NT2/D1 (cell line): ENCODE measurements at regions not wholly inside any gene's neighbourhood (a gene's known extent, or its start where the extent isn't known, plus 50 kb on each side); places are given as distances from the start of the nearest gene placed in this dataset.

Experiments
- DNase-seq: peaks from one replicate; pipeline ENCODE4 v3.0.0-alpha.2; 2011; ENCODE audit warnings: low read depth, low spot score
- H3K27me3 ChIP-seq: 2 replicates; pipeline ENCODE4 v1.6.0; 2011; ENCODE audit warnings: mild to moderate bottlenecking; ENCODE audit not compliant: insufficient read length, insufficient read depth
- H3K36me3 ChIP-seq: 2 replicates; pipeline ENCODE4 v1.6.1; 2011; ENCODE audit warnings: mild to moderate bottlenecking, low read length, mixed read lengths; ENCODE audit not compliant: insufficient read depth, insufficient read length
- H3K4me1 ChIP-seq: 2 replicates; pipeline ENCODE4 v1.5.1; 2011; ENCODE audit not compliant: insufficient read depth, insufficient read length
- H3K4me3 ChIP-seq: 2 replicates; pipeline ENCODE4 v1.5.1; 2011; ENCODE audit warnings: low read depth; ENCODE audit not compliant: insufficient read length
- H3K9ac ChIP-seq: 2 replicates; pipeline ENCODE4 v1.6.0; 2011; ENCODE audit warnings: low read depth; ENCODE audit not compliant: insufficient read length
- H3K9me3 ChIP-seq: 2 replicates; pipeline ENCODE4 v1.5.1; 2011; ENCODE audit warnings: mild to moderate bottlenecking, low read length; ENCODE audit not compliant: insufficient read depth
- SUZ12 ChIP-seq: IDR thresholded peaks from 2 replicates; pipeline ENCODE4 v1.6.1; 2011; ENCODE audit not compliant: insufficient read length, insufficient read depth; ENCODE audit errors: extremely low read depth
- YY1 ChIP-seq: IDR thresholded peaks from 2 replicates; pipeline ENCODE4 v1.6.1; 2011; ENCODE audit not compliant: insufficient read length, insufficient read depth
- ZNF274 ChIP-seq: IDR thresholded peaks from 2 replicates; pipeline ENCODE4 v1.6.1; 2011; ENCODE audit warnings: mild to moderate bottlenecking, low read depth, low read length

DNA sequence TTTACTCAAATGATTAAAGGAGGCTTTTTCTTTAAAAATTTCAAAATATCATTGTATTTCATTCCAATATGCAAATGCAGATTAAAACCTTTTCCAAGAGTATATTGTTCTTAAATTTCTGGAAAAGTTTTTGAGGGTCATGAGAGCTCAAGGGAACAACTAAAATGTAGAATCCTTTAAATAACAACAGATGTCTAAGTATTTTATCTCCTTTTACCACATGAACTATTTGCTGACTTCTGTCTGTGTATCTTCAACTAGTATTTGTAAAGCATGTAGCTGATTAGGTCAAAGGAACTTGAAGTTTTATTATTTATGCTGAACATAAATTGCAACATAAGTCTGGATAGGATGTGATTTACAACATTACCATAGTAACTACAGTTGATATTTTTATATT, 402.6 kb downstream of the CNTN6 start:
- H3K9ac ChIP-seq, result no peak overlapping the region
- H3K4me3 ChIP-seq, result no peak overlapping the region
- no peak for TF ChIP-seq YY1
- no peak for TF ChIP-seq ZNF274
- no peak for TF ChIP-seq SUZ12
- no peaks in the 10 kb centered on the region for H3K9me3 ChIP-seq
- H3K4me1 ChIP-seq, result no peaks in the 10 kb centered on the region
- no peak for DNase-seq
- no peaks in the 10 kb centered on the region for H3K27me3 ChIP-seq
- H3K36me3 ChIP-seq, result no peaks in the 10 kb centered on the region

DNA sequence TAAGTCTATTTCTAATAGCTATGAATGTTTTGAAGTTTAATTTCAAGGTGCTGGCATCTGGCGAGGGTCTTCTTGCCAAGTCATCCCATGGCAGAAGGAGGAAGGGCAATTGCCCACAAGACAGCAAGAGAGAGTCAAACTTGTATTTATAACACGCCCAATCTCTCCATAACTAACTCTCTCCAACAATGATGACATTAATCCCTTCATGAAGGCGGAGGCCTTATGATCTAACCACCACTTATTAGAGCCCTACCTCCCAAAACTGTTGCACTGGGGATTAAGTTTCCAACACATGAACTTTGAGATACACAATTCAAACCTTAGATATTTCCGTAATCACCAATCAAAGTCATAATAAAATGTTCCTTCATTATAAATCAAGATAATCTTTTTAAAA, 406.9 kb downstream of the CNTN6 start:
- no peak overlapping the region for H3K9ac ChIP-seq
- H3K4me1 ChIP-seq, result no peaks in the 10 kb centered on the region
- no peak for DNase-seq
- TF ChIP-seq YY1, result no peak
- TF ChIP-seq ZNF274, result no peak
- no peak for TF ChIP-seq SUZ12
- no peaks in the 10 kb centered on the region for H3K9me3 ChIP-seq
- H3K4me3 ChIP-seq, result no peak overlapping the region
- no peaks in the 10 kb centered on the region for H3K27me3 ChIP-seq
- H3K36me3 ChIP-seq, result no peaks in the 10 kb centered on the region

DNA sequence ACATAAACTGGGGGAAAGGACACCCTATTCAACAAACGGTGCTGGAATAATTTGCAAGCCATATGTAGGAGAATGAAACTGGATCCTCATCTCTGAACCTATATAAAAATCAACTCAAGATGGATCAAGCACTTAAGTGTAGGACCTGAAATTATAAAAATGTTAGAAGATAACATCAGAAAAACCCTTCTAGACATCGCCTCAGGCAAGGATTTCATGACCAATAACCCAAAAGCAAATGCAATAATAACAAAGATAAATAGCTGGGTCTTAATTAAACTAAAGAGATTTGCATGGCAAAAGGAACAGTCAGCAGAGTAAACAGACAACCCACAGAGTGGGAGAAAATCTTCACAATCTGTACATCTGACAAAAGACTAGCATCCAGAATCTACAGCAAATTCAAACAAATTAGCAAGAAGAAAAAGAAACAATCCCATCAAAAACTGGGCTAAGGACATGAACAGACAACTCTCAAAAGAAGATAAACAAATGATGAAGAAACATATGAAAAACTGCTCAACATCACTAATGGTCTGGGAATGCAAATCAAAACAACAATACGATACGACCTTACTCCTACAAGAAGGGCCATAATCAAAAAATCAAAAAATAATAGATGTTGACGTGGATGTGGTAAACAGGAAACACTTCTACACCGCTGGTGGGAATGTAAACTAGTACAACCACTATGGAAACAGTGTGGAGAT, 408.7 kb downstream of the CNTN6 start:
- H3K27me3 ChIP-seq, result no peaks in the 10 kb centered on the region
- DNase-seq, result no peak
- H3K4me3 ChIP-seq, result no peak overlapping the region
- no peaks in the 10 kb centered on the region for H3K36me3 ChIP-seq
- TF ChIP-seq SUZ12, result no peak
- no peak for TF ChIP-seq ZNF274
- no peak for TF ChIP-seq YY1
- H3K4me1 ChIP-seq, result no peaks in the 10 kb centered on the region
- no peaks in the 10 kb centered on the region for H3K9me3 ChIP-seq
- no peak overlapping the region for H3K9ac ChIP-seq

DNA sequence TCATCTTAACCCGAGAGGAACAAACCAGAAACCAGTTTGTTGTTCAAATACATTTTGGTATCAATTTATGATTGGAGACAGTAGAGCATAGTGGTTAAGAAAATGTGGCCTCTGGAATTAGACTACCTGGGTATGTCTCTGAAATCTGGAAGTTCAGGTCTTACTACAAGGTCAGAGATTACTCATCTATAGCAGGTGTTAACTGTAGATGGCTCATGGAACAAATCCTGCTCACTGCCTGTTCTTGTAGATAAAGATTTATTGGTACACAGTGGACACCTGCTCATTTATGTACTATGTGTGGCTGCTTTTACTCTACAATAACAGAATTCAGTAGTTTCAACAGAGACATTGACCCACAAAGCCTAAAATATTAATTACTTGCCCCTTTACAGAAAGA, 413.3 kb downstream of the CNTN6 start:
- no peak for TF ChIP-seq SUZ12
- no peak for TF ChIP-seq ZNF274
- TF ChIP-seq YY1, result no peak
- Histone ChIP-seq H3K36me3 (no peaks in the 10 kb centered on the region), H3K4me1 (no peaks in the 10 kb centered on the region), H3K9me3 (no peaks in the 10 kb centered on the region), H3K27me3 (no peaks in the 10 kb centered on the region), H3K4me3 (no peak overlapping the region), H3K9ac (no peak overlapping the region)
- no peak for DNase-seq

DNA sequence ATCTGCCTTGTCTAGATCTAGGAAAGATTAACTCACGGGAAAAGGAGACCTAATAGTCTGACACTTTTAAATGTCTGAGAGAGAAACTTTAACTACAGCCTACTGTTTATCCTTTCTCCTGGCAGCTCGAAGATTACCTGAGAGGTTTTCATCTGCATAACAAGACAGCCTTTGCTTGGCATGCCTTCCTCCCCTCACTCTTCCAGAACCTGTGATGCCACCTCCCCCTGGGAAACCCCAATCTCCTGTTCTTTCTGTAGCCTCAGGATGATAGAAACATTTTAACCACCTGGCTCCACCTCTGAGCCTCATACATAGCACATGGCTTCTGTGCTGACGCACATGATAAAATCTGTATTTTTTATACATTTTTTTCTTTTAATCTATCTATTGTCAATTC, 420.8 kb downstream of the CNTN6 start:
- TF ChIP-seq YY1 (no peak), ZNF274 (no peak), SUZ12 (no peak)
- no peaks in the 10 kb centered on the region for H3K27me3 ChIP-seq
- no peaks in the 10 kb centered on the region for H3K4me1 ChIP-seq
- H3K36me3 ChIP-seq, result no peaks in the 10 kb centered on the region
- peak; percentile 54 for DNase-seq
- H3K9ac ChIP-seq, result no peak overlapping the region
- H3K9me3 ChIP-seq, result no peaks in the 10 kb centered on the region
- H3K4me3 ChIP-seq, result no peak overlapping the region

DNA sequence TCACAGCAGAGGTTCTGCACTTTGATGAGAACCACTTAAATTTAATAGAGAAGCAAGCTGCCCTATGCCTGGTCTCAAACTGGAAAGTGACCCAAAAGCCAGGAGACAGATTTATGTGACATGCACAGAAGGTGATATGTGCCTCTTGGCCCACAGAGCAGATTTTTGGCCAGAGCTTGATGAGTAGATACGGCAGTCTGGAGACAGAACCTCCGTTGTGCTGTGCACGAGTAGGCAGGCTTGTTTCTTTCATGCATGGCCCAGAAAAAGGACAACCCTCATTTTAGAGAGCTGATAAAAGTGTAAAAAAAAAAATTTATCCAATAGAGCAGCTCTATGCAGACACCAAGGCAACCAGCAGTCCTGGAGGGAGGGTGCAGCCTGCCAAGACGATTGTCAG, 423.1 kb downstream of the CNTN6 start:
- no peak for DNase-seq
- no peak overlapping the region for H3K4me3 ChIP-seq
- TF ChIP-seq SUZ12, result no peak
- no peak for TF ChIP-seq YY1
- TF ChIP-seq ZNF274, result no peak
- no peak overlapping the region for H3K9ac ChIP-seq
- H3K36me3 ChIP-seq, result no peaks in the 10 kb centered on the region
- no peaks in the 10 kb centered on the region for H3K4me1 ChIP-seq
- no peaks in the 10 kb centered on the region for H3K27me3 ChIP-seq
- H3K9me3 ChIP-seq, result no peaks in the 10 kb centered on the region

DNA sequence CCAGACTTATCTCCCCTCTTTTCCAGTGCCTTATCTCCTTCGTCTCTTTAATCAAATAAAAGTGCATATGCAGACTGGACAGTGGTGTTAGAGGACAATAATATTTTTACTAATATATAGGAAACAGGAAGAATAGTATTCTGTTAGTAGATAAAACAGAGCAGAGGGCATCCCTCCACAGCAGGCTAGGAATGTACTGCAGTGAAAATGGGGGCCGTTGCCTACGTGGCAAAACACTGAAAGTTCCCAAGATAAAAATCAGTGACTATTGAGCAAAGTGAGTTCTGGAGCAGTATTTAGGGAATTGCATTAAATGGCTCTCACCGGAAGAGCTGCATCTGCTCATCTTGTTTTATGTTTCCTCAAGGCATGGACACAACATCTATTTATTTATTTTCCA, 435.0 kb downstream of the CNTN6 start:
- DNase-seq, result no peak
- H3K36me3 ChIP-seq, result no peaks in the 10 kb centered on the region
- no peak for TF ChIP-seq SUZ12
- TF ChIP-seq YY1, result no peak
- TF ChIP-seq ZNF274, result no peak
- H3K9me3 ChIP-seq, result no peaks in the 10 kb centered on the region
- H3K4me3 ChIP-seq, result no peak overlapping the region
- H3K27me3 ChIP-seq, result no peaks in the 10 kb centered on the region
- no peak overlapping the region for H3K9ac ChIP-seq
- no peaks in the 10 kb centered on the region for H3K4me1 ChIP-seq

DNA sequence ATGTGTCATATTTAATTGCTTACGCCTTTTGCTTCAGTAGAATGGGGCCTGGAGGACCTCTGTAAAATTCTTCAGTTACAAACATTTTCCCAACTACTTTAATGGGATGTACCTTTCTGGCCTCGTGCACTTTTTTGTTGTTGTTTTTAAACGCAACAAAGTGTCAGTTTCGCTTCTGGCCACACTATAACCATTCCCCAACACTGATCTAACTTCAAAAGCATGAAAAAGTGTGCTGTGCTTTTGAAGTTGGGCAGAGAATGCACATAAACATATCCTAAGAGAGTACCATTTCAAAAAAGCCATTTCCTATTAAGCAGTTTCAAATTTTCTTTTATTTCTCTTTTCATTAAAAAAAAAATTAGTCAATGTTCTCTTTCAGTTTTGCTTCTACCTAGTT, 435.8 kb downstream of the CNTN6 start:
- Histone ChIP-seq H3K9me3 (no peaks in the 10 kb centered on the region), H3K4me3 (no peak overlapping the region), H3K4me1 (no peaks in the 10 kb centered on the region), H3K36me3 (no peaks in the 10 kb centered on the region), H3K9ac (no peak overlapping the region), H3K27me3 (no peaks in the 10 kb centered on the region)
- TF ChIP-seq YY1 (no peak), ZNF274 (no peak), SUZ12 (no peak)
- DNase-seq, result no peak
